ENCODE measurements at regions not wholly inside any gene's neighbourhood (a gene's known extent, or its start where the extent isn't known, plus 50 kb on each side); places are given as distances from the start of the nearest gene placed in this dataset.

DNA sequence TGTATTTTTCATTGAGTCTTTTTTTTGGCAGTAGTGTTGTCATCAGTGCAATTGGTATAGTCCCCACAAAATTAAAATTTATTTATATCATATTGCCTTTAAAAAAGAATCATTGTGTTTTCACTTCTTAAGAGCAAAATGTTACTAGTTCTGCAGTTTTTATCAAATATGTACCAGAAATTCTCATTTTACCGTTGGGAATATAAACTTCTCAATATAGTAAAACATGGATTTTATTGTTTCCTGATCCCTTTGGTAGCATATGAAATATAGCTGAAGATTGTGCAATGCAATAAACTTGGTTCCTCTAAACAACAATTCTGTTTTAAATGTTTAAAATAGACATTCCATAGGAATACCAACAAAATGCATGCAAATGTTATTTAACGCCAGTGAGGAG lies 306.5 kb upstream of the PCDH20 start (continued):
- TF ChIP-seq, protein P1, sequence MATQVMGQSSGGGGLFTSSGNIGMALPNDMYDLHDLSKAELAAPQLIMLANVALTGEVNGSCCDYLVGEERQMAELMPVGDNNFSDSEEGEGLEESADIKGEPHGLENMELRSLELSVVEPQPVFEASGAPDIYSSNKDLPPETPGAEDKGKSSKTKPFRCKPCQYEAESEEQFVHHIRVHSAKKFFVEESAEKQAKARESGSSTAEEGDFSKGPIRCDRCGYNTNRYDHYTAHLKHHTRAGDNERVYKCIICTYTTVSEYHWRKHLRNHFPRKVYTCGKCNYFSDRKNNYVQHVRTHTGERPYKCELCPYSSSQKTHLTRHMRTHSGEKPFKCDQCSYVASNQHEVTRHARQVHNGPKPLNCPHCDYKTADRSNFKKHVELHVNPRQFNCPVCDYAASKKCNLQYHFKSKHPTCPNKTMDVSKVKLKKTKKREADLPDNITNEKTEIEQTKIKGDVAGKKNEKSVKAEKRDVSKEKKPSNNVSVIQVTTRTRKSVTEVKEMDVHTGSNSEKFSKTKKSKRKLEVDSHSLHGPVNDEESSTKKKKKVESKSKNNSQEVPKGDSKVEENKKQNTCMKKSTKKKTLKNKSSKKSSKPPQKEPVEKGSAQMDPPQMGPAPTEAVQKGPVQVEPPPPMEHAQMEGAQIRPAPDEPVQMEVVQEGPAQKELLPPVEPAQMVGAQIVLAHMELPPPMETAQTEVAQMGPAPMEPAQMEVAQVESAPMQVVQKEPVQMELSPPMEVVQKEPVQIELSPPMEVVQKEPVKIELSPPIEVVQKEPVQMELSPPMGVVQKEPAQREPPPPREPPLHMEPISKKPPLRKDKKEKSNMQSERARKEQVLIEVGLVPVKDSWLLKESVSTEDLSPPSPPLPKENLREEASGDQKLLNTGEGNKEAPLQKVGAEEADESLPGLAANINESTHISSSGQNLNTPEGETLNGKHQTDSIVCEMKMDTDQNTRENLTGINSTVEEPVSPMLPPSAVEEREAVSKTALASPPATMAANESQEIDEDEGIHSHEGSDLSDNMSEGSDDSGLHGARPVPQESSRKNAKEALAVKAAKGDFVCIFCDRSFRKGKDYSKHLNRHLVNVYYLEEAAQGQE (IDR thresholded peaks at IDR 0.05): no peak
- no peak for TF ChIP-seq YY1 (IDR thresholded peaks at IDR 0.05)
- TF ChIP-seq HNF4A (conservative IDR thresholded peaks at IDR 0.05): no peak
- TF ChIP-seq FOXA2 (IDR thresholded peaks at IDR 0.05): no peak
- TF ChIP-seq RAD21 (IDR thresholded peaks at IDR 0.05): no peak

DNA sequence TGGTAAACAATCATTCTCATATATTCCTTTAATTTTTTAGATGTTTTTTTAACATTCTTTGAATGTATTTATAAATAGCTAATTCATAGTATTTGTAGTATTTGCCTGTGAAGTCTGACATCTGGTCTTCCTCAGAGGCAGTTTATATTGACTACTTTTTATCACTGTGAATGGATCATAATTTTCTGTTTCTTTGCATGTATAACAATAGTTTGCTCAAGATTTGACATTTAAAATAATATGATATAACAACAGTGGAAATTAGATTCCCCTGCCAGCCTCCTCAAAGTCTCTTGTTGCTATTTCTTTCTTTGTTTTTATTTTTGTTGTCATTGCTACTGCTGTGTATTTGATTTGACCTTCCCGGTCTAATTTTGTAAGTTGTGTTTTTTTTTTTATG lies 297.0 kb upstream of the PCDH20 start:
- TF ChIP-seq EGR1 (IDR thresholded peaks at IDR 0.05; ENCODE audit: low read depth in 2 of 2) (no peak), TAF1 (conservative IDR thresholded peaks at IDR 0.05) (no peak), JUND (IDR thresholded peaks at IDR 0.05) (no peak), RXRA (IDR thresholded peaks at IDR 0.05) (no peak), GABPA (IDR thresholded peaks at IDR 0.05 in 1 of 2, conservative IDR thresholded peaks at IDR 0.05 in 1 of 2) (no peak), RAD21 (IDR thresholded peaks at IDR 0.05) (no peak), YY1 (IDR thresholded peaks at IDR 0.05) (no peak), NR2F2 (IDR thresholded peaks at IDR 0.05) (no peak), HNF4G (IDR thresholded peaks at IDR 0.05) (no peak), FOXA2 (IDR thresholded peaks at IDR 0.05) (no peak), HNF4A (conservative IDR thresholded peaks at IDR 0.05) (no peak), SP1 (IDR thresholded peaks at IDR 0.05) (no peak), FOXA1 (IDR thresholded peaks at IDR 0.05) (no peak)
- TF ChIP-seq, protein P2, sequence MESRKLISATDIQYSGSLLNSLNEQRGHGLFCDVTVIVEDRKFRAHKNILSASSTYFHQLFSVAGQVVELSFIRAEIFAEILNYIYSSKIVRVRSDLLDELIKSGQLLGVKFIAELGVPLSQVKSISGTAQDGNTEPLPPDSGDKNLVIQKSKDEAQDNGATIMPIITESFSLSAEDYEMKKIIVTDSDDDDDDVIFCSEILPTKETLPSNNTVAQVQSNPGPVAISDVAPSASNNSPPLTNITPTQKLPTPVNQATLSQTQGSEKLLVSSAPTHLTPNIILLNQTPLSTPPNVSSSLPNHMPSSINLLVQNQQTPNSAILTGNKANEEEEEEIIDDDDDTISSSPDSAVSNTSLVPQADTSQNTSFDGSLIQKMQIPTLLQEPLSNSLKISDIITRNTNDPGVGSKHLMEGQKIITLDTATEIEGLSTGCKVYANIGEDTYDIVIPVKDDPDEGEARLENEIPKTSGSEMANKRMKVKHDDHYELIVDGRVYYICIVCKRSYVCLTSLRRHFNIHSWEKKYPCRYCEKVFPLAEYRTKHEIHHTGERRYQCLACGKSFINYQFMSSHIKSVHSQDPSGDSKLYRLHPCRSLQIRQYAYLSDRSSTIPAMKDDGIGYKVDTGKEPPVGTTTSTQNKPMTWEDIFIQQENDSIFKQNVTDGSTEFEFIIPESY (IDR thresholded peaks at IDR 0.05): no peak
- TF ChIP-seq, protein P3, sequence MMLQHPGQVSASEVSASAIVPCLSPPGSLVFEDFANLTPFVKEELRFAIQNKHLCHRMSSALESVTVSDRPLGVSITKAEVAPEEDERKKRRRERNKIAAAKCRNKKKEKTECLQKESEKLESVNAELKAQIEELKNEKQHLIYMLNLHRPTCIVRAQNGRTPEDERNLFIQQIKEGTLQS (IDR thresholded peaks at IDR 0.05): no peak
- TF ChIP-seq, protein P4, sequence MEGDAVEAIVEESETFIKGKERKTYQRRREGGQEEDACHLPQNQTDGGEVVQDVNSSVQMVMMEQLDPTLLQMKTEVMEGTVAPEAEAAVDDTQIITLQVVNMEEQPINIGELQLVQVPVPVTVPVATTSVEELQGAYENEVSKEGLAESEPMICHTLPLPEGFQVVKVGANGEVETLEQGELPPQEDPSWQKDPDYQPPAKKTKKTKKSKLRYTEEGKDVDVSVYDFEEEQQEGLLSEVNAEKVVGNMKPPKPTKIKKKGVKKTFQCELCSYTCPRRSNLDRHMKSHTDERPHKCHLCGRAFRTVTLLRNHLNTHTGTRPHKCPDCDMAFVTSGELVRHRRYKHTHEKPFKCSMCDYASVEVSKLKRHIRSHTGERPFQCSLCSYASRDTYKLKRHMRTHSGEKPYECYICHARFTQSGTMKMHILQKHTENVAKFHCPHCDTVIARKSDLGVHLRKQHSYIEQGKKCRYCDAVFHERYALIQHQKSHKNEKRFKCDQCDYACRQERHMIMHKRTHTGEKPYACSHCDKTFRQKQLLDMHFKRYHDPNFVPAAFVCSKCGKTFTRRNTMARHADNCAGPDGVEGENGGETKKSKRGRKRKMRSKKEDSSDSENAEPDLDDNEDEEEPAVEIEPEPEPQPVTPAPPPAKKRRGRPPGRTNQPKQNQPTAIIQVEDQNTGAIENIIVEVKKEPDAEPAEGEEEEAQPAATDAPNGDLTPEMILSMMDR (IDR thresholded peaks at IDR 0.05; ENCODE audit: low read depth, low read length, missing input control): no peak
- TF ChIP-seq, protein P5, sequence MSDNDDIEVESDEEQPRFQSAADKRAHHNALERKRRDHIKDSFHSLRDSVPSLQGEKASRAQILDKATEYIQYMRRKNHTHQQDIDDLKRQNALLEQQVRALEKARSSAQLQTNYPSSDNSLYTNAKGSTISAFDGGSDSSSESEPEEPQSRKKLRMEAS (IDR thresholded peaks at IDR 0.05): no peak
- TF ChIP-seq, protein P1 (IDR thresholded peaks at IDR 0.05): no peak
- Histone ChIP-seq H3K27ac (ENCODE audit: low read depth in 1 of 2, low read length in 2 of 2) (no peak overlapping the region), H3K36me3 (ENCODE audit: control insufficient read depth in 4 of 4, insufficient read depth in 3 of 4, low read depth in 1 of 4, low read length in 3 of 4) (no peaks in the 10 kb centered on the region), H3K4me1 (ENCODE audit: control insufficient read depth in 4 of 4, insufficient read depth in 4 of 4, low read length in 3 of 4) (no peaks in the 10 kb centered on the region), H3K9ac (ENCODE audit: low read depth in 1 of 2, low read length in 2 of 2) (no peak overlapping the region), H3K4me3 (ENCODE audit: low read depth in 1 of 3, low read length in 3 of 3) (no peak overlapping the region), H3K9me3 (ENCODE audit: control insufficient read depth in 4 of 4, low read length in 3 of 4) (no peaks in the 10 kb centered on the region), H3K27me3 (ENCODE audit: control insufficient read depth in 4 of 4, insufficient read depth in 4 of 4, low read length in 3 of 4) (no peaks in the 10 kb centered on the region)
- DNase-seq (ENCODE audit: low spot score): no peak
- 25% methylated on average over 1 of the region's 1 CpG for WGBS

Data from liver (tissue), 8 donors.